ENCODE measurements at regions not wholly inside any gene's neighbourhood (a gene's known extent, or its start where the extent isn't known, plus 50 kb on each side); places are given as distances from the start of the nearest gene placed in this dataset.

- no peak for TF ChIP-seq EP300 (IDR thresholded peaks at IDR 0.05; ENCODE audit: low read depth)
- TF ChIP-seq CTCF (IDR thresholded peaks at IDR 0.05): no peak
- TF ChIP-seq POLR2AphosphoS5 (IDR thresholded peaks at IDR 0.05): no peak
Observed at GRCh38 chr4:20194123-20195013, 57.3 kb upstream of the SLIT2 start.

All from transverse colon (tissue), 4 donors.